Endodermal cell (in vitro differentiated cells): ENCODE measurements at regions not wholly inside any gene's neighbourhood (a gene's known extent, or its start where the extent isn't known, plus 50 kb on each side); places are given as distances from the start of the nearest gene placed in this dataset.

Source experiments
- DNase-seq: peaks from one replicate; pipeline ENCODE4 v3.0.0-alpha.2; 2017
- H3K27ac ChIP-seq: 2 replicates; pipeline ENCODE4 v1.5.1; 2013; ENCODE audit warnings: mild to moderate bottlenecking, low read depth, low read length, moderate library complexity
- H3K27me3 ChIP-seq: 2 replicates; pipeline ENCODE4 v1.6.1; 2013; ENCODE audit warnings: mild to moderate bottlenecking, low read length, moderate library complexity; ENCODE audit not compliant: insufficient read depth, control insufficient read depth, poor library complexity, severe bottlenecking
- H3K36me3 ChIP-seq: 2 replicates; pipeline ENCODE4 v1.7.0; 2013; ENCODE audit warnings: mild to moderate bottlenecking, low read length, moderate library complexity; ENCODE audit not compliant: control insufficient read depth, insufficient read depth
- H3K4me1 ChIP-seq: one replicate; pipeline ENCODE4 v1.7.0; 2013; ENCODE audit warnings: low read length; ENCODE audit not compliant: control insufficient read depth, insufficient read depth
- H3K4me3 ChIP-seq: 2 replicates; pipeline ENCODE4 v1.5.1; 2013; ENCODE audit warnings: mild to moderate bottlenecking, low read length, moderate library complexity
- H3K9ac ChIP-seq: 2 replicates; pipeline ENCODE4 v1.6.1; 2013; ENCODE audit warnings: mild to moderate bottlenecking, low read length, moderate library complexity; ENCODE audit not compliant: poor library complexity, severe bottlenecking; ENCODE audit errors: extremely low read depth
- H3K9me3 ChIP-seq: 2 replicates; pipeline ENCODE4 v1.6.1; 2013; ENCODE audit warnings: mild to moderate bottlenecking, low read length, moderate library complexity; ENCODE audit not compliant: control insufficient read depth
- H3K27ac Mint-ChIP-seq: 2 replicates; pipeline ENCODE4 v1.8.0; 2020; ENCODE audit warnings: mixed read lengths
- H3K27me3 Mint-ChIP-seq: 2 replicates; pipeline ENCODE4 v1.8.0; 2021; ENCODE audit warnings: mild to moderate bottlenecking, mixed read lengths; ENCODE audit not compliant: insufficient read depth
- H3K36me3 Mint-ChIP-seq: 2 replicates; pipeline ENCODE4 v1.8.0; 2020; ENCODE audit warnings: low read depth, mixed read lengths
- H3K4me1 Mint-ChIP-seq: 2 replicates; pipeline ENCODE4 v1.8.0; 2020; ENCODE audit warnings: mixed read lengths
- H3K4me3 Mint-ChIP-seq: 2 replicates; pipeline ENCODE4 v1.8.0; 2020; ENCODE audit warnings: mild to moderate bottlenecking, moderate library complexity, mixed read lengths
- H3K9me3 Mint-ChIP-seq: 2 replicates; pipeline ENCODE4 v1.8.0; 2020; ENCODE audit warnings: mild to moderate bottlenecking, mixed read lengths
- CTCF ChIP-seq: fragments of 200-600 bp; sonication (generic); conservative IDR thresholded peaks from 2 replicates; pipeline ENCODE4 v1.5.0; 2021; ENCODE audit warnings: antibody characterized with exemption, mild to moderate bottlenecking
- WGBS, 2 experiments: methylation state at CpG; one replicate each; pipeline versions ENCODE4 v1.1.5 to v1.1.7; 2013; ENCODE audit warnings: missing lambda C conversion rate in 2 of 2, mixed read lengths in 1 of 2; ENCODE audit not compliant: insufficient coverage in 1 of 2, insufficient read length in 1 of 2; 5-methylcytosine and 5-hydroxymethylcytosine counted together

GRCh38 chr1:43038232-43038935 lies 79.7 kb upstream of the SLC2A1 start:
- peaks cover 25% of the 10 kb centered on the region for H3K4me1 Mint-ChIP-seq
- H3K27ac Mint-ChIP-seq, result no peak overlapping the region
- DNase-seq, result no peak
- no peaks in the 10 kb centered on the region for H3K36me3 ChIP-seq
- H3K9ac ChIP-seq, result no peak overlapping the region
- H3K4me1 ChIP-seq, result no peaks in the 10 kb centered on the region
- no peak for TF ChIP-seq CTCF
- no peaks in the 10 kb centered on the region for H3K9me3 ChIP-seq
- H3K27me3 ChIP-seq, result no peaks in the 10 kb centered on the region
- WGBS, 2 experiments, result 89 to 94% methylated on average over 6 to 9 of the region's 9 CpGs
- H3K27me3 Mint-ChIP-seq, result no peaks in the 10 kb centered on the region
- no peaks in the 10 kb centered on the region for H3K36me3 Mint-ChIP-seq
- H3K27ac ChIP-seq, result no peak overlapping the region
- H3K9me3 Mint-ChIP-seq, result no peaks in the 10 kb centered on the region
- H3K4me3 Mint-ChIP-seq, result no peak overlapping the region
- H3K4me3 ChIP-seq, result no peak overlapping the region

GRCh38 chr1:43037466-43037865 lies 78.8 kb upstream of the SLC2A1 start:
- Histone ChIP-seq H3K36me3 (no peaks in the 10 kb centered on the region), H3K4me3 (no peak overlapping the region), H3K9me3 (no peaks in the 10 kb centered on the region), H3K27me3 (no peaks in the 10 kb centered on the region), H3K27ac (no peak overlapping the region), H3K9ac (no peak overlapping the region), H3K4me1 (no peaks in the 10 kb centered on the region)
- no peaks in the 10 kb centered on the region for H3K36me3 Mint-ChIP-seq
- no peak for DNase-seq
- H3K4me1 Mint-ChIP-seq, result peaks cover 25% of the 10 kb centered on the region
- H3K9me3 Mint-ChIP-seq, result no peaks in the 10 kb centered on the region
- 93 to 94% methylated on average over 5 to 6 of the region's 6 CpGs for WGBS, 2 experiments
- no peaks in the 10 kb centered on the region for H3K27me3 Mint-ChIP-seq
- no peak overlapping the region for H3K4me3 Mint-ChIP-seq
- no peak for TF ChIP-seq CTCF
- H3K27ac Mint-ChIP-seq, result no peak overlapping the region

DNA sequence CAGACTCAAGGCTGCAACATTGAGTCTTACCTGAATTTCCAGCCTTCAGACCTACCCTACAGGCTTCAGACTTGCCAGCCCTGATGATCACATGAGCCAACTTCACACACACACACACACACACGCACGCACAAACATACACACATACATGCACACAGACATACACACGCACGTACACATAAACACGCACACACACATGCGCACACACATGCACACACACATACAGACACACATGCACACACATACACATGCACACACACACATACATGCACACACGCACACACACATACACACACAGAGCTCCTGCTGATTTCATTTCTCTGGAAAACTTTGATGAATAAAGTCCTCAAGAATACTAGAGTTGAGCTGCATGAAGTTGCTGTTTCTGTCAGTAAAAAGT lies 78.3 kb upstream of the SLC2A1 start:
- 85 to 86% methylated on average over 2 to 7 of the region's 7 CpGs for WGBS, 2 experiments
- H3K4me1 Mint-ChIP-seq, result peaks cover 25% of the 10 kb centered on the region

More for the DNA sequence above, 78.3 kb upstream of the SLC2A1 start:
- Histone ChIP-seq H3K9ac (no peak overlapping the region), H3K4me3 (no peak overlapping the region), H3K9me3 (no peaks in the 10 kb centered on the region), H3K27me3 (no peaks in the 10 kb centered on the region), H3K4me1 (no peaks in the 10 kb centered on the region), H3K36me3 (no peaks in the 10 kb centered on the region), H3K27ac (no peak overlapping the region)
- no peak for TF ChIP-seq CTCF
- no peak overlapping the region for H3K27ac Mint-ChIP-seq
- no peaks in the 10 kb centered on the region for H3K9me3 Mint-ChIP-seq
- no peak for DNase-seq
- H3K27me3 Mint-ChIP-seq, result no peaks in the 10 kb centered on the region
- H3K4me3 Mint-ChIP-seq, result no peak overlapping the region
- no peaks in the 10 kb centered on the region for H3K36me3 Mint-ChIP-seq
